Smooth muscle cell (in vitro differentiated cells): ENCODE measurements at regions not wholly inside any gene's neighbourhood (a gene's known extent, or its start where the extent isn't known, plus 50 kb on each side); places are given as distances from the start of the nearest gene placed in this dataset.

Source experiments
- DNase-seq: peaks from one replicate; lab custom pipeline; 2025; ENCODE audit not compliant: unreplicated experiment; lab: John Stamatoyannopoulos, UW
- H2AFZ ChIP-seq: fragments of 200-600 bp; sonication (generic); 2 replicates; pipeline ENCODE4 v1.6.0; 2016; ENCODE audit warnings: antibody characterized with exemption, low read depth, mild to moderate bottlenecking
- H3F3A ChIP-seq: fragments of 200-600 bp; sonication (generic); 2 replicates; pipeline ENCODE4 v1.6.0; 2017; ENCODE audit warnings: antibody characterized with exemption, low read depth
- H3K27ac ChIP-seq: fragments of 200-600 bp; sonication (generic); 2 replicates; pipeline ENCODE4 v1.5.1; 2016; ENCODE audit warnings: low read depth, mild to moderate bottlenecking
- H3K27me3 ChIP-seq: fragments of 200-600 bp; sonication (generic); 2 replicates; pipeline ENCODE4 v1.6.1; 2016; ENCODE audit warnings: low read depth, mild to moderate bottlenecking
- H3K36me3 ChIP-seq: fragments of 200-600 bp; sonication (generic); 2 replicates; pipeline ENCODE4 v1.5.1; 2016; ENCODE audit warnings: low read depth
- H3K4me1 ChIP-seq: fragments of 200-600 bp; sonication (generic); 2 replicates; pipeline ENCODE4 v1.5.1; 2016; ENCODE audit warnings: low read depth
- H3K4me2 ChIP-seq: fragments of 200-600 bp; sonication (generic); 2 replicates; pipeline ENCODE4 v1.6.0; 2016; ENCODE audit warnings: mild to moderate bottlenecking
- H3K4me3 ChIP-seq: fragments of 200-600 bp; sonication (generic); 2 replicates; pipeline ENCODE4 v1.5.1; 2016; ENCODE audit warnings: mild to moderate bottlenecking
- H3K79me2 ChIP-seq: fragments of 200-600 bp; sonication (generic); 2 replicates; pipeline ENCODE4 v1.6.0; 2016; ENCODE audit warnings: low read depth, mild to moderate bottlenecking
- H3K9ac ChIP-seq: fragments of 200-600 bp; sonication (generic); 2 replicates; pipeline ENCODE4 v1.6.0; 2016; ENCODE audit warnings: low read depth
- H3K9me3 ChIP-seq: fragments of 200-600 bp; sonication (generic); replicated peaks from 2 replicates; pipeline ENCODE4 v1.5.1; 2016; ENCODE audit warnings: low read depth
- H4K20me1 ChIP-seq: fragments of 200-600 bp; sonication (generic); 2 replicates; pipeline ENCODE4 v1.6.0; 2016; ENCODE audit warnings: low read depth
- CTCF ChIP-seq: fragments of 200-600 bp; sonication (generic); IDR thresholded peaks from 2 replicates; pipeline ENCODE4 v1.5.1; 2017; ENCODE audit warnings: borderline replicate concordance, mild to moderate bottlenecking, antibody characterized with exemption; ENCODE audit not compliant: insufficient read depth, poor library complexity, severe bottlenecking
- WGBS: methylation state at CpG from one replicate; pipeline ENCODE4 v1.1.7; 2016; ENCODE audit warnings: low lambda C conversion rate; 5-methylcytosine and 5-hydroxymethylcytosine counted together

- DNase-seq = no peak
- Histone ChIP-seq H2AFZ (no peak overlapping the region), H3F3A (no peaks in the 10 kb centered on the region), H3K4me3 (no peak overlapping the region), H3K36me3 (no peaks in the 10 kb centered on the region), H3K27me3 (no peaks in the 10 kb centered on the region), H3K79me2 (no peaks in the 10 kb centered on the region), H3K9me3 (no peaks in the 10 kb centered on the region), H4K20me1 (no peaks in the 10 kb centered on the region), H3K4me1 (peaks cover 7% of the 10 kb centered on the region), H3K27ac (no peak overlapping the region), H3K4me2 (no peak overlapping the region), H3K9ac (no peak overlapping the region)
- no peak for TF ChIP-seq CTCF
- WGBS = 62% methylated on average over 2 of the region's 2 CpGs
These were observed 113.5 kb upstream of the CCL2 start for GRCh38 chr17:34141590-34141989.

GRCh38 chr17:34143430-34143829, 111.7 kb upstream of the CCL2 start:
- no peak overlapping the region for H3K27ac ChIP-seq
- no peak overlapping the region for H3K4me2 ChIP-seq
- no peak for TF ChIP-seq CTCF
- H3K9ac ChIP-seq = no peak overlapping the region
- H3F3A ChIP-seq = no peaks in the 10 kb centered on the region
- no peaks in the 10 kb centered on the region for H3K36me3 ChIP-seq
- H4K20me1 ChIP-seq = no peaks in the 10 kb centered on the region
- H3K79me2 ChIP-seq = no peaks in the 10 kb centered on the region
- H3K27me3 ChIP-seq = peaks cover 2% of the 10 kb centered on the region
- no peak for DNase-seq
- H3K4me1 ChIP-seq = peaks cover 7% of the 10 kb centered on the region
- 86% methylated on average over 1 of the region's 1 CpG for WGBS
- no peak overlapping the region for H2AFZ ChIP-seq
- no peaks in the 10 kb centered on the region for H3K9me3 ChIP-seq
- H3K4me3 ChIP-seq = no peak overlapping the region

- no peaks in the 10 kb centered on the region for H3K36me3 ChIP-seq
- peaks cover 3% of the 10 kb centered on the region for H3K27me3 ChIP-seq
- 48% methylated on average over 5 of the region's 5 CpGs for WGBS
- no peak for DNase-seq
- H3K9ac ChIP-seq = no peak overlapping the region
- no peaks in the 10 kb centered on the region for H3K4me1 ChIP-seq
- H3K4me2 ChIP-seq = no peak overlapping the region
- peak; percentile 54 for TF ChIP-seq CTCF
- H4K20me1 ChIP-seq = no peaks in the 10 kb centered on the region
- no peak overlapping the region for H3K4me3 ChIP-seq
- H3F3A ChIP-seq = no peaks in the 10 kb centered on the region
- no peak overlapping the region for H2AFZ ChIP-seq
- H3K27ac ChIP-seq = no peak overlapping the region
- H3K9me3 ChIP-seq = no peaks in the 10 kb centered on the region
- no peaks in the 10 kb centered on the region for H3K79me2 ChIP-seq
These were observed 108.5 kb upstream of the CCL2 start for GRCh38 chr17:34146440-34147043.

GRCh38 chr17:34151102-34151501, 104.0 kb upstream of the CCL2 start:
- no peak overlapping the region for H3K9ac ChIP-seq
- H2AFZ ChIP-seq = no peak overlapping the region
- no peaks in the 10 kb centered on the region for H3K9me3 ChIP-seq
- DNase-seq = no peak
- H3F3A ChIP-seq = no peaks in the 10 kb centered on the region
- H3K27me3 ChIP-seq = peaks cover 25% of the 10 kb centered on the region
- no peak overlapping the region for H3K27ac ChIP-seq
- no peaks in the 10 kb centered on the region for H4K20me1 ChIP-seq
- no peak overlapping the region for H3K4me3 ChIP-seq
- no peaks in the 10 kb centered on the region for H3K36me3 ChIP-seq
- TF ChIP-seq CTCF = no peak
- H3K4me2 ChIP-seq = no peak overlapping the region
- H3K4me1 ChIP-seq = no peaks in the 10 kb centered on the region
- WGBS = 51% methylated on average over 2 of the region's 2 CpGs
- no peaks in the 10 kb centered on the region for H3K79me2 ChIP-seq
